Stomach (tissue), 8 donors: ENCODE measurements at regions not wholly inside any gene's neighbourhood (a gene's known extent, or its start where the extent isn't known, plus 50 kb on each side); places are given as distances from the start of the nearest gene placed in this dataset.
A peak's percentile ranks its signal among the peaks of the same experiment; 100 is the strongest.

ENCODE experiments used
- DNase-seq, 2 donors: peaks; one replicate each; pipeline versions ENCODE4 v3.0.0 to v3.0.0-alpha.2; 2013 to 2019
- H3K27ac ChIP-seq, 5 donors: fragments of 200-600 bp in 4 of 5; sonication (generic) in 4 of 5; one replicate each; pipeline ENCODE4 v1.5.1; 2013 to 2019; ENCODE audit warnings: mild to moderate bottlenecking in 1 of 5, moderate library complexity in 1 of 5
- H3K27me3 ChIP-seq, 3 donors: fragments of 200-600 bp; sonication (generic); one replicate each; pipeline ENCODE4 v1.5.1; 2017 to 2019; ENCODE audit warnings: mixed run types in 1 of 3
- H3K36me3 ChIP-seq, 4 donors: fragments of 200-600 bp; sonication (generic); 1 replicate in 3 of 4; 2 replicates in 1 of 4; pipeline ENCODE4 v1.5.1; 2016 to 2019
- H3K4me1 ChIP-seq, 4 donors: fragments of 200-600 bp; sonication (generic); one replicate each; pipeline ENCODE4 v1.5.1; 2016 to 2019
- H3K4me3 ChIP-seq, 4 donors: fragments of 200-600 bp; sonication (generic) in 3 of 4; one replicate each; pipeline ENCODE4 v1.5.1; 2016 to 2019; ENCODE audit warnings: mild to moderate bottlenecking in 1 of 4
- H3K9me3 ChIP-seq, 4 donors: fragments of 200-600 bp; sonication (generic); one replicate each; pipeline ENCODE4 v1.5.1; 2016 to 2019
- CTCF ChIP-seq, 7 experiments: fragments of 450-650 bp in 4 of 7; fragments of 200-600 bp in 3 of 7; sonication (generic) in 3 of 7; IDR thresholded peaks; one replicate each; pipeline ENCODE4 v1.5.1; 2016 to 2019; ENCODE audit warnings: antibody characterized with exemption in 7 of 7, control low read depth in 2 of 7, mild to moderate bottlenecking in 1 of 7
- EP300 ChIP-seq: sonication (generic); formaldehyde crosslinking; IDR thresholded peaks from one replicate; pipeline ENCODE4 v1.6.1; 2017; ENCODE audit warnings: antibody characterized with exemption
- POLR2A ChIP-seq, 4 donors: fragments of 450-650 bp; IDR thresholded peaks; one replicate each; pipeline ENCODE4 v1.6.1; 2016; ENCODE audit warnings: antibody characterized with exemption in 4 of 4, control low read depth in 2 of 4, mild to moderate bottlenecking in 1 of 4, moderate library complexity in 1 of 4
- POLR2AphosphoS5 ChIP-seq, 3 donors: sonication (generic); formaldehyde crosslinking; IDR thresholded peaks; one replicate each; pipeline ENCODE4 v1.6.1; 2016; ENCODE audit warnings: antibody characterized with exemption in 3 of 3
- WGBS, 5 donors: extraction: QIAGEN DNeasy Blood & Tissue Kit in 3 of 5; methylation state at CpG; one replicate each; pipeline versions ENCODE4 v1.1.5 to v1.1.7; 2013 to 2018; 5-methylcytosine and 5-hydroxymethylcytosine counted together
- intact Hi-C: fragments of 100-400 bp; cut with DNase I; formaldehyde crosslinking; loops from one replicate; pipeline ENCODE4 v1.15.1; 2023; ENCODE audit warnings: low total_unique reads
- donor health status: healthy with polysubstance abuse.
- donor health status: Bipolar disorder and iron deficiency.
- donor health status: healthy.

- no peak for DNase-seq
- Histone ChIP-seq H3K4me1 (no peaks in the 10 kb centered on the region), H3K4me3 (no peak overlapping the region), H3K27ac (no peak overlapping the region), H3K27me3 (no peaks in the 10 kb centered on the region), H3K9me3 (no peaks in the 10 kb centered on the region), H3K36me3 (no peaks in the 10 kb centered on the region)
- TF ChIP-seq POLR2A (IDR thresholded peaks at IDR 0.05) (no peak), EP300 (no peak), CTCF (IDR thresholded peaks at IDR 0.05) (no peak), POLR2AphosphoS5 (IDR thresholded peaks at IDR 0.05) (no peak)
- intact Hi-C loops, result no loop called here
- 31 to 41% (median 35%) methylated on average over 3 of the region's 3 CpGs for WGBS, 5 donors
Measured at GRCh38 chr2:52916981-52917380, 850.6 kb upstream of the CHAC2 start.

DNA sequence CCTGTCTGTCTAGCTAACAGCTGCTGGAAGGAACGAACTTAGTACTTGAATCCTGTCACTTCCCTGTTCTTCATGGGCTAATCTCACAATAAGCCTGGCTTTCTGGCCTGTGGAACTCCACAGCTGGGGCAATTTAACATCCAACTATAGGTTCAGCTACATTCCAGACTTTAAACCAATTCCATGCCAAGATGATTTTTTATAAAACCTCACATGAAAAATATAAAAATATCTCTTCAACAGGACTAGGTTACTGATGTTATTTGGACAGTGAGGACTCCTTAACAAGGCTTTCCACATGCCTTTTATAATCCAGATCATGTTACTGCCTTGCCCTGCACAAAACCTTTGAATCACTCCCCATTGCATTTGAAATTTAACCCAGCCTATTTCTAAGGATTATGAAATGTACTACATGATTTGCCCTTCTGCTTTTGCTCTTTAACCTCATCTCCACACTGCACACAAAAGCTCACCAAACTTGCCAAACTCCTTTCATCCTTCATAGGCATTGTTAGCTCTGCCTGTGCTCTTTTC lies 863.2 kb upstream of the CHAC2 start:
- Histone ChIP-seq H3K4me1 (no peaks in the 10 kb centered on the region), H3K4me3 (no peak overlapping the region), H3K9me3 (peaks cover 0 to 12% (median 8%) of the 10 kb centered on the region in 4 donors), H3K27me3 (no peaks in the 10 kb centered on the region), H3K27ac (no peak overlapping the region), H3K36me3 (no peaks in the 10 kb centered on the region)
- peak in 1 of 2 donors; percentile 22 for DNase-seq
- TF ChIP-seq POLR2A (IDR thresholded peaks at IDR 0.05) (no peak), CTCF (IDR thresholded peaks at IDR 0.05) (no peak), EP300 (no peak), POLR2AphosphoS5 (IDR thresholded peaks at IDR 0.05) (no peak)
- WGBS, 5 donors, result 11 to 27% (median 22%) methylated on average over 1 of the region's 1 CpG
- intact Hi-C loops, result no loop called here

DNA sequence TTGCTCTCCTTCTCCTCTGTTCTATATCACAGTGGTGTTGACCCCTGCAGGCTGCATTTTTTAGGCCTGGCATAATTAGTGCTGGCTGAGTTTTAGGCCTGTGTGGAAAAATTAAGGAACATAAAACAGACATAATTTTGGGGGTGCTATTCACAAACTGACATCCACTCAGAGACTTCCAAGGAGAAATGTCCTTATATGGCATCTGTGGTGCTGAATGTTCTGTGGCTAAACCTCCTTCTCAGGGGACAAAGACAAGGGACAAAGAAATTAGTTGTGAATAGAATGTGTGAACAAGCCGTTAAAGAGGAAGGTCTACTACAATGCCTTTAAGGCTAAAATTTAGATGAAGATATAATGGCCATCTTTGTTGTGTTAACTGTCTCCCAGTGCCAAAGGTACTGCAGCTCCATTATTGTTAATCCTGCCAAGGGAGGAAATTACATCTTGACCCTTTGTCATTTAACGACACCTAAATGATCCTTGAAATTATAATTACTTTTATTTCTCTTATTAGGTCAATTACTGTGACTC lies 870.0 kb upstream of the CHAC2 start:
- Histone ChIP-seq H3K27ac (no peak overlapping the region), H3K4me3 (no peak overlapping the region), H3K36me3 (no peaks in the 10 kb centered on the region), H3K4me1 (no peaks in the 10 kb centered on the region), H3K9me3 (peaks cover 0 to 45% (median 22%) of the 10 kb centered on the region in 4 donors), H3K27me3 (no peaks in the 10 kb centered on the region)
- 79 to 95% (median 86%) methylated on average over 2 of the region's 2 CpGs for WGBS, 5 donors
- intact Hi-C loops, result no loop called here
- no peak for DNase-seq
- no peak for TF ChIP-seq CTCF (IDR thresholded peaks at IDR 0.05)
- no peak for TF ChIP-seq POLR2A (IDR thresholded peaks at IDR 0.05)
- TF ChIP-seq EP300, result no peak
- TF ChIP-seq POLR2AphosphoS5 (IDR thresholded peaks at IDR 0.05), result no peak

GRCh38 chr2:52895726-52896340 lies 871.8 kb upstream of the CHAC2 start:
- H3K9me3 ChIP-seq, result peaks cover 0 to 41% (median 24%) of the 10 kb centered on the region in 4 donors
- TF ChIP-seq POLR2A (IDR thresholded peaks at IDR 0.05), result no peak
- TF ChIP-seq EP300, result no peak
- TF ChIP-seq CTCF (IDR thresholded peaks at IDR 0.05), result no peak
- no peak for TF ChIP-seq POLR2AphosphoS5 (IDR thresholded peaks at IDR 0.05)
- no peaks in the 10 kb centered on the region for H3K36me3 ChIP-seq
- H3K27ac ChIP-seq, result no peak overlapping the region
- no peak for DNase-seq
- H3K4me1 ChIP-seq, result no peaks in the 10 kb centered on the region
- H3K4me3 ChIP-seq, result no peak overlapping the region
- 65 to 83% (median 76%) methylated on average over 4 of the region's 4 CpGs for WGBS, 5 donors
- H3K27me3 ChIP-seq, result no peaks in the 10 kb centered on the region
- intact Hi-C loops, result no loop called here
